ENCODE measurements at regions not wholly inside any gene's neighbourhood (a gene's known extent, or its start where the extent isn't known, plus 50 kb on each side); places are given as distances from the start of the nearest gene placed in this dataset.

DNA sequence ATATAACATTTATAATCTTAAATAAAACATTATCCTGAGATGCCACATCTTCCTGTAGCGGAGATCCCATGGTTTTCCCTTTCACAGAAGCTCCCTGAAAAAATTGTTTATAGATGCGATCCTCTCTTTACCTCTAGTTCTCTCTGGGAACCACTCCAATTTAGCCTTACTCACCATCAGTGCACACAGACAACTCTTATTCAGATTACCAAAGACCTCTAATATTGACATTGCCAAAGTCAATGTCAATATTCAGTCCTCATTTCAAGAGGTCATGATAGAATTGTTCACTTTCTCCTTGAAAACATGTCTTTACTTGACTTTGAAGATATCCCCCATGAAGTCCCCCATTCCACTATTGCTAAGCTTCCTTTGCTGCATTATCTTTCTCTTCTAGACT is 248.8 kb downstream of the CTH start:
- TF ChIP-seq, protein P1, sequence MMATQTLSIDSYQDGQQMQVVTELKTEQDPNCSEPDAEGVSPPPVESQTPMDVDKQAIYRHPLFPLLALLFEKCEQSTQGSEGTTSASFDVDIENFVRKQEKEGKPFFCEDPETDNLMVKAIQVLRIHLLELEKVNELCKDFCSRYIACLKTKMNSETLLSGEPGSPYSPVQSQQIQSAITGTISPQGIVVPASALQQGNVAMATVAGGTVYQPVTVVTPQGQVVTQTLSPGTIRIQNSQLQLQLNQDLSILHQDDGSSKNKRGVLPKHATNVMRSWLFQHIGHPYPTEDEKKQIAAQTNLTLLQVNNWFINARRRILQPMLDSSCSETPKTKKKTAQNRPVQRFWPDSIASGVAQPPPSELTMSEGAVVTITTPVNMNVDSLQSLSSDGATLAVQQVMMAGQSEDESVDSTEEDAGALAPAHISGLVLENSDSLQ (IDR thresholded peaks at IDR 0.05), result no peak
- TF ChIP-seq CTBP1 (IDR thresholded peaks at IDR 0.05; ENCODE audit: borderline replicate concordance), result no peak
- TF ChIP-seq TARDBP (IDR thresholded peaks at IDR 0.05), result no peak
- TF ChIP-seq FOXA1 (IDR thresholded peaks at IDR 0.05), result no peak

All from HEK293T (cell line).